SK-N-SH (cell line): ENCODE measurements at regions not wholly inside any gene's neighbourhood (a gene's known extent, or its start where the extent isn't known, plus 50 kb on each side); places are given as distances from the start of the nearest gene placed in this dataset.

Experiments
- CTCF ChIA-PET: fragments of 300-600, 350-600 bp; formaldehyde crosslinking; extraction: SDS; loops from one replicate; lab custom pipeline; 2021; lab: Yijun Ruan, JAX
- POLR2A ChIA-PET: fragments of 350-600 bp; sonication (Branson Sonifier 250); formaldehyde crosslinking; extraction: SDS; loops from one replicate; lab custom pipeline; 2020; ENCODE audit warnings: antibody characterized with exemption, inconsistent platforms; lab: Yijun Ruan, JAX
- DNase-seq: peaks from one replicate; pipeline ENCODE4 v3.0.0; 2012
- H2AFZ ChIP-seq: fragments of 200-600 bp; sonication (generic); 2 replicates; pipeline ENCODE4 v1.8.1; 2016; ENCODE audit warnings: antibody characterized with exemption, mild to moderate bottlenecking, low read depth
- H3F3A ChIP-seq: fragments of 200-600 bp; sonication (generic); replicated peaks from 2 replicates; pipeline ENCODE3; 2016; ENCODE audit warnings: antibody characterized with exemption, mild to moderate bottlenecking; ENCODE audit not compliant: insufficient read depth
- H3K27ac ChIP-seq, 2 experiments: fragments of 200-500 bp in 1 of 2; fragments of 200-600 bp in 1 of 2; sonication (Bioruptor generic) in 1 of 2; sonication (generic), shearing (Covaris generic) in 1 of 2; 2 replicates each; pipeline versions ENCODE4 v1.5.1 to v1.6.1; 2014 to 2016; ENCODE audit warnings: low read depth in 2 of 2, inconsistent platforms in 1 of 2, low read length in 1 of 2, mild to moderate bottlenecking in 1 of 2, mixed read lengths in 1 of 2
- H3K27me3 ChIP-seq: fragments of 200-600 bp; sonication (generic), shearing (Covaris generic); 2 replicates; pipeline ENCODE4 v1.6.1; 2016; ENCODE audit warnings: mixed run types; ENCODE audit not compliant: insufficient read depth
- H3K36me3 ChIP-seq, 2 experiments: fragments of 200-500 bp in 1 of 2; fragments of 200-600 bp in 1 of 2; sonication (Bioruptor generic) in 1 of 2; sonication (generic) in 1 of 2; replicated peaks in 1 of 2; 2 replicates each; pipeline versions ENCODE3 to v1.5.1; 2014 to 2016; ENCODE audit warnings: low read length in 1 of 2, mild to moderate bottlenecking in 1 of 2; ENCODE audit not compliant: insufficient read depth in 2 of 2, control insufficient read depth in 1 of 2
- H3K4me1 ChIP-seq, 2 experiments: fragments of 200-500 bp in 1 of 2; fragments of 200-600 bp in 1 of 2; sonication (Bioruptor generic) in 1 of 2; sonication (generic), shearing (Covaris generic) in 1 of 2; 2 replicates each; pipeline versions ENCODE4 v1.5.1 to v1.6.1; 2014 to 2016; ENCODE audit warnings: low read depth in 1 of 2, low read length in 1 of 2, mixed run types in 1 of 2; ENCODE audit not compliant: insufficient read depth in 2 of 2, control insufficient read depth in 1 of 2
- H3K4me2 ChIP-seq: fragments of 200-600 bp; sonication (generic), shearing (Covaris generic); 2 replicates; pipeline ENCODE4 v1.6.1; 2017; ENCODE audit warnings: mixed run types
- H3K4me3 ChIP-seq, 2 experiments: fragments of 200-500 bp in 1 of 2; fragments of 200-600 bp in 1 of 2; sonication (Bioruptor generic) in 1 of 2; sonication (generic), shearing (Covaris generic) in 1 of 2; 2 replicates each; pipeline versions ENCODE4 v1.5.1 to v1.8.1; 2014 to 2016; ENCODE audit warnings: low read depth in 2 of 2, inconsistent platforms in 1 of 2, low read length in 1 of 2, mild to moderate bottlenecking in 1 of 2, mixed read lengths in 1 of 2, moderate library complexity in 1 of 2
- H3K79me2 ChIP-seq: fragments of 200-600 bp; sonication (generic); 2 replicates; pipeline ENCODE4 v1.8.1; 2017; ENCODE audit warnings: mild to moderate bottlenecking; ENCODE audit not compliant: insufficient read depth
- H3K9ac ChIP-seq: fragments of 200-600 bp; sonication (generic); 2 replicates; pipeline ENCODE4 v1.6.1; 2017; ENCODE audit warnings: mixed run types
- H3K9me2 ChIP-seq: fragments of 200-600 bp; sonication (generic); 2 replicates; pipeline ENCODE4 v1.6.1; 2017; ENCODE audit warnings: mixed run types
- H3K9me3 ChIP-seq: fragments of 200-600 bp; sonication (generic); 2 replicates; pipeline ENCODE4 v1.6.1; 2017; ENCODE audit warnings: mixed run types, mild to moderate bottlenecking, moderate library complexity
- H4K20me1 ChIP-seq: fragments of 200-600 bp; sonication (generic); 2 replicates; pipeline ENCODE4 v1.6.1; 2017; ENCODE audit warnings: mild to moderate bottlenecking, mixed run types; ENCODE audit not compliant: insufficient read depth
- CHD2 ChIP-seq: fragments of 150-350 bp; IDR thresholded peaks from 2 replicates; pipeline ENCODE4 v1.6.1; 2018; ENCODE audit warnings: low read length; ENCODE audit not compliant: partially characterized antibody
- ELF1 ChIP-seq: IDR thresholded peaks from 2 replicates; pipeline ENCODE4 v1.4.0; 2012
- EP300 ChIP-seq, 2 experiments: IDR thresholded peaks; 2 replicates each; pipeline versions ENCODE4 v1.4.0 to v1.6.1; 2012; ENCODE audit warnings: borderline replicate concordance in 1 of 2, low read depth in 1 of 2, low read length in 1 of 2
- EZH2phosphoT487 ChIP-seq: fragments of 200-600 bp; sonication (generic); IDR thresholded peaks from 2 replicates; pipeline ENCODE4 v1.6.1; 2017; ENCODE audit warnings: low read depth, mixed run types, mild to moderate bottlenecking, antibody characterized with exemption, moderate library complexity, borderline replicate concordance
- FOXJ3 ChIP-seq: sonication (generic); formaldehyde crosslinking; IDR thresholded peaks from 2 replicates; pipeline ENCODE4 v1.5.1; 2020; ENCODE audit warnings: mild to moderate bottlenecking, missing genetic modification reagents
- GATA2 ChIP-seq: sonication (generic); formaldehyde crosslinking; IDR thresholded peaks from 2 replicates; pipeline ENCODE4 v1.5.0; 2020; ENCODE audit warnings: mild to moderate bottlenecking, missing genetic modification reagents
- NFIC ChIP-seq: IDR thresholded peaks from 2 replicates; pipeline ENCODE4 v1.4.0; 2012; ENCODE audit warnings: borderline replicate concordance
- NRF1 ChIP-seq: IDR thresholded peaks from 2 replicates; pipeline ENCODE4 v1.6.1; 2012; ENCODE audit warnings: low read depth, mild to moderate bottlenecking, low read length
- POLR2AphosphoS5 ChIP-seq: IDR thresholded peaks from 2 replicates; pipeline ENCODE4 v1.6.1; 2012; ENCODE audit warnings: low read depth, low read length
- RAD21 ChIP-seq: IDR thresholded peaks from 2 replicates; pipeline ENCODE4 v1.6.1; 2012; ENCODE audit warnings: mild to moderate bottlenecking, low read length
- RCOR1 ChIP-seq: fragments of 150-350 bp; IDR thresholded peaks from 2 replicates; pipeline ENCODE4 v1.6.1; 2017; ENCODE audit warnings: antibody characterized with exemption, low read length
- RFX5 ChIP-seq: IDR thresholded peaks from 2 replicates; pipeline ENCODE4 v1.6.1; 2012; ENCODE audit warnings: mild to moderate bottlenecking, improper control_type of control experiment, low read length
- SIN3A ChIP-seq: IDR thresholded peaks from 2 replicates; pipeline ENCODE4 v1.6.1; 2012; ENCODE audit warnings: low read depth, mild to moderate bottlenecking, low read length, moderate library complexity, borderline replicate concordance
- SMC3 ChIP-seq: IDR thresholded peaks from 2 replicates; pipeline ENCODE4 v1.6.1; 2012; ENCODE audit warnings: low read depth, low read length, improper control_type of control experiment
- TCF12 ChIP-seq: IDR thresholded peaks from 2 replicates; pipeline ENCODE4 v1.4.0; 2012
- TEAD4 ChIP-seq: IDR thresholded peaks from 2 replicates; pipeline ENCODE4 v1.4.0; 2012; ENCODE audit warnings: mild to moderate bottlenecking, borderline replicate concordance; ENCODE audit not compliant: insufficient read depth
- WGBS: methylation state at CpG from one replicate; pipeline ENCODE4 v1.1.6; 2017; ENCODE audit warnings: low lambda C conversion rate; 5-methylcytosine and 5-hydroxymethylcytosine counted together
- TF ChIP-seq, protein P1 (sequence below): IDR thresholded peaks from 2 replicates; pipeline ENCODE4; 2012
- TF ChIP-seq, protein P2 (sequence below): fragments of 150-350 bp; IDR thresholded peaks from 2 replicates; pipeline ENCODE4 v1.6.1; 2017; ENCODE audit warnings: antibody characterized with exemption, low read length, low read depth, borderline replicate concordance

DNA sequence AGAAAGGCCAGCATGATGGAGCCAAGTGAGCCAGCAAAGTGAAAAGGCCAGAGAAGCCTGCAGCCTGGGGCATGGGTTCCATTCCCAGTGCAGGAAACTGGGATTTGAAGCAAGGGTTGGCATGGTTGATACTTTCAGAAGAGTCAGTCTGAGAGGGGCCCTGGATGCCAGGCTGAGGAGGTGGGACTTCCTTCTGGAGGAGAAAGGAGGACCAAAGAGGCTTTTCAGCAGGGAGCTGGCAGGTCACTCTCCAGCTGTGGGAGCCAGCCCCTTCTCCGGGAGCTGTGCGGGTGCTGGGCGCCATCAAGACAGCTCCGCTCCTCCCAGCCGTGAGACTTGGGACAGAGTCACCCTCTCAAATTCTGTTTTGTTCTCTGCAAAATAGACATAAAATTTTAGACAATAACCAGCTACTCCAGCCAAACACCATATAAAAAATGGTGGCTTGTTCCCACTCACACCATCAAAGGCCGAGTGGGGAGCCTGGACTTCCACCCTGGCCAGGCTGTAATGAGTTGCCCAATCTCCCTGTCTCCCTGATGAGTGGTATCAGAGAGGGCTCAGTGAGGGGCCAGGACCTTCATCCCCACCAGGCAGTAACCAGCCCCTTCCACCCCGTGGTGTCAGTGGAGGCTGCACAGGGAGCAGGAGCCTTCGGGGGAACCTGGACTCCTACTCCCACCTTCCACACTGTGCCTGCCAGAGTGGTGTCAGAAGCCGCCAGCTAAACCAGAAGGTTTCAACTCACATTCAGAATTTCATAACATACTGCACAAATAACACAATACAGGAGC, 133.6 kb upstream of the RET start (continued):
- TF ChIP-seq, protein P1, sequence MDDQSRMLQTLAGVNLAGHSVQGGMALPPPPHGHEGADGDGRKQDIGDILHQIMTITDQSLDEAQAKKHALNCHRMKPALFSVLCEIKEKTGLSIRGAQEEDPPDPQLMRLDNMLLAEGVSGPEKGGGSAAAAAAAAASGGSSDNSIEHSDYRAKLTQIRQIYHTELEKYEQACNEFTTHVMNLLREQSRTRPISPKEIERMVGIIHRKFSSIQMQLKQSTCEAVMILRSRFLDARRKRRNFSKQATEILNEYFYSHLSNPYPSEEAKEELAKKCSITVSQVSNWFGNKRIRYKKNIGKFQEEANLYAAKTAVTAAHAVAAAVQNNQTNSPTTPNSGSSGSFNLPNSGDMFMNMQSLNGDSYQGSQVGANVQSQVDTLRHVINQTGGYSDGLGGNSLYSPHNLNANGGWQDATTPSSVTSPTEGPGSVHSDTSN, result no peak
- TF ChIP-seq NFIC (no peak), ELF1 (no peak), RFX5 (no peak), SMC3 (no peak), TCF12 (no peak)
- TF ChIP-seq, protein P2, sequence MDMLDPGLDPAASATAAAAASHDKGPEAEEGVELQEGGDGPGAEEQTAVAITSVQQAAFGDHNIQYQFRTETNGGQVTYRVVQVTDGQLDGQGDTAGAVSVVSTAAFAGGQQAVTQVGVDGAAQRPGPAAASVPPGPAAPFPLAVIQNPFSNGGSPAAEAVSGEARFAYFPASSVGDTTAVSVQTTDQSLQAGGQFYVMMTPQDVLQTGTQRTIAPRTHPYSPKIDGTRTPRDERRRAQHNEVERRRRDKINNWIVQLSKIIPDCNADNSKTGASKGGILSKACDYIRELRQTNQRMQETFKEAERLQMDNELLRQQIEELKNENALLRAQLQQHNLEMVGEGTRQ, result no peak

DNA sequence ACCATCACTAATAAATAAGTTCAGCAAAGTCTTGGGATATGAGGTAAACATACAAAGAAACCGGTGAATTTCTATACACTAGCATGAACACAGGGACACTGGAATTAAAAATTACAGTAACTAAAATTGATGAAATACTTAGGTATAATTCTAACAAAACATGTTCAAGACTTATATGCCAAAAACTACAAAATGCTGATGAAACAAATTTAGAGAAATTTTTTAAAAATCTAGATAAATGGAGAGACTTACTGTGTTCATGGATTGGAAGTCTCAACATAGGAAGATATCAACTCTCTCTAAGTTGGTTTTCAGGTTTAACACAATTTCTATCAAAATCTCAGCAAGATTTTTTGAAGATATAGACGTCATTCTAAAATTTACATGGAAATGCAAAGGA, 128.8 kb upstream of the RET start:
- no peak for TF ChIP-seq EP300 (IDR thresholded peaks at IDR 0.05; ENCODE audit: borderline replicate concordance in 1 of 2, low read depth in 1 of 2, low read length in 1 of 2)
- no peak for TF ChIP-seq RCOR1
- no peak for TF ChIP-seq TCF12
- TF ChIP-seq POLR2AphosphoS5, result no peak
- TF ChIP-seq TEAD4, result no peak
- TF ChIP-seq CHD2, result no peak
- no peak for TF ChIP-seq GATA2 (CRISPR knock-in tag)
- no peak for TF ChIP-seq FOXJ3
- no peak for TF ChIP-seq RAD21
- no peak for TF ChIP-seq SIN3A
- TF ChIP-seq, protein P1, result no peak
- no peak for TF ChIP-seq RFX5
- TF ChIP-seq NRF1, result no peak
- TF ChIP-seq EZH2phosphoT487, result no peak
- no peak for TF ChIP-seq ELF1
- Histone ChIP-seq H3K27me3 (no peaks in the 10 kb centered on the region), H3K36me3 (no peaks in the 10 kb centered on the region), H3K9me2 (no peaks in the 10 kb centered on the region), H2AFZ (no peak overlapping the region), H3K79me2 (no peaks in the 10 kb centered on the region), H3F3A (no peaks in the 10 kb centered on the region), H4K20me1 (no peaks in the 10 kb centered on the region), H3K9ac (no peak overlapping the region), H3K4me2 (no peak overlapping the region), H3K27ac (no peak overlapping the region), H3K9me3 (no peaks in the 10 kb centered on the region), H3K4me1 (peaks cover 0 to 7% of the 10 kb centered on the region in 2 experiments; a peak in 1 of 4 replicates), H3K4me3 (no peak overlapping the region)
- 55% methylated on average over 2 of the region's 2 CpGs for WGBS
- DNase-seq, result no peak
- ChIA-PET CTCF (no interaction called here), POLR2A (no interaction called here)
